GM18507 (cell line): ENCODE measurements at regions not wholly inside any gene's neighbourhood (a gene's known extent, or its start where the extent isn't known, plus 50 kb on each side); places are given as distances from the start of the nearest gene placed in this dataset.
"Not testable (repeated sequence)": the region's sequence is repeated elsewhere in the genome, so short reads cannot be mapped to it uniquely, and the experiment has no call there.

Experiments
- DNase-seq: peaks from one replicate; pipeline ENCODE4 v3.0.0; 2011; ENCODE audit warnings: low read depth; ENCODE audit not compliant: insufficient read length; ENCODE audit errors: extremely low spot score
- FAIRE-seq: peaks from 2 replicates; lab custom pipeline; 2011; peaks lifted over from hg19 to GRCh38; lab: Jason Lieb, UNC

- DNase-seq (no peak), FAIRE-seq (no peak)
These were observed 197.5 kb downstream of the ZC3H11B start for GRCh38 chr1:219415433-219415832.

GRCh38 chr1:219414250-219414649 is 198.7 kb downstream of the ZC3H11B start:
- DNase-seq = no peak
- FAIRE-seq = no peak

- DNase-seq (no peak), FAIRE-seq (no peak)
These were observed 199.4 kb downstream of the ZC3H11B start for GRCh38 chr1:219413536-219413935.

- no peak for FAIRE-seq
These were observed 200.1 kb downstream of the ZC3H11B start for GRCh38 chr1:219412772-219413171.

GRCh38 chr1:219410721-219411120 is 202.2 kb downstream of the ZC3H11B start:
- not testable (repeated sequence) for FAIRE-seq

More at GRCh38 chr1:219412772-219413171, 200.1 kb downstream of the ZC3H11B start:
- no peak for DNase-seq

GRCh38 chr1:219405531-219406331 is 207.2 kb downstream of the ZC3H11B start:
- FAIRE-seq (no peak), DNase-seq (no peak)

More at GRCh38 chr1:219410721-219411120, 202.2 kb downstream of the ZC3H11B start:
- DNase-seq = not testable (repeated sequence)

GRCh38 chr1:219404629-219405028 is 208.3 kb downstream of the ZC3H11B start:
- FAIRE-seq = no peak
- no peak for DNase-seq

- no peak for FAIRE-seq
- DNase-seq = no peak
These were observed 210.0 kb downstream of the ZC3H11B start for GRCh38 chr1:219402925-219403324.

GRCh38 chr1:219401724-219402625 is 210.9 kb downstream of the ZC3H11B start:
- no peak for FAIRE-seq
- no peak for DNase-seq

- FAIRE-seq = no peak
- no peak for DNase-seq
These were observed 213.5 kb downstream of the ZC3H11B start for GRCh38 chr1:219399446-219399845.

- no peak for DNase-seq
- no peak for FAIRE-seq
These were observed 214.0 kb downstream of the ZC3H11B start for GRCh38 chr1:219398815-219399396.

- FAIRE-seq (no peak), DNase-seq (no peak)
These were observed 215.4 kb downstream of the ZC3H11B start for GRCh38 chr1:219397511-219397910.

GRCh38 chr1:219391297-219391696 is 217.6 kb downstream of the LYPLAL1 start:
- FAIRE-seq = no peak

GRCh38 chr1:219387211-219387610 is 213.5 kb downstream of the LYPLAL1 start:
- DNase-seq (no peak), FAIRE-seq (no peak)

More at GRCh38 chr1:219391297-219391696, 217.6 kb downstream of the LYPLAL1 start:
- DNase-seq = no peak

GRCh38 chr1:219385787-219386427 is 212.2 kb downstream of the LYPLAL1 start:
- peak; percentile 15 for DNase-seq
- peak; percentile 78 for FAIRE-seq

GRCh38 chr1:219383281-219383680 is 209.6 kb downstream of the LYPLAL1 start:
- FAIRE-seq = no peak
- no peak for DNase-seq

- no peak for DNase-seq
- no peak for FAIRE-seq
These were observed 207.7 kb downstream of the LYPLAL1 start for GRCh38 chr1:219381396-219381795.

- FAIRE-seq (no peak), DNase-seq (no peak)
These were observed 206.8 kb downstream of the LYPLAL1 start for GRCh38 chr1:219380463-219380862.

- no peak for FAIRE-seq
These were observed 206.0 kb downstream of the LYPLAL1 start for GRCh38 chr1:219379691-219380090.

More at GRCh38 chr1:219379691-219380090, 206.0 kb downstream of the LYPLAL1 start:
- DNase-seq = no peak
